ENCODE measurements at regions not wholly inside any gene's neighbourhood (a gene's known extent, or its start where the extent isn't known, plus 50 kb on each side); places are given as distances from the start of the nearest gene placed in this dataset.

GRCh38 chr11:23370580-23371275, 510.5 kb upstream of the CCDC179 start:
- DNase-seq: no peak

- DNase-seq: no peak
These were observed 517.6 kb upstream of the CCDC179 start for GRCh38 chr11:23377909-23378308.

GRCh38 chr11:23391031-23391430, 530.8 kb upstream of the CCDC179 start:
- no peak for DNase-seq

GRCh38 chr11:23398052-23398451, 537.8 kb upstream of the CCDC179 start:
- no peak for DNase-seq

- no peak for DNase-seq
These were observed 539.7 kb upstream of the CCDC179 start for GRCh38 chr11:23399995-23400394.

- no peak for DNase-seq
These were observed 543.2 kb upstream of the CCDC179 start for GRCh38 chr11:23403210-23404185.

GRCh38 chr11:23404225-23405160, 544.2 kb upstream of the CCDC179 start:
- DNase-seq: no peak

GRCh38 chr11:23405350-23405937, 545.2 kb upstream of the CCDC179 start:
- DNase-seq: no peak

GRCh38 chr11:23406131-23406819, 546.0 kb upstream of the CCDC179 start:
- DNase-seq: no peak

- no peak for DNase-seq
These were observed 552.8 kb upstream of the CCDC179 start for GRCh38 chr11:23413057-23413456.

GRCh38 chr11:23423104-23423503, 562.8 kb upstream of the CCDC179 start:
- DNase-seq: no peak

GRCh38 chr11:23423656-23424055, 563.4 kb upstream of the CCDC179 start:
- no peak for DNase-seq

- DNase-seq: no peak
These were observed 565.1 kb upstream of the CCDC179 start for GRCh38 chr11:23425381-23425780.

- DNase-seq: no peak
These were observed 569.3 kb upstream of the CCDC179 start for GRCh38 chr11:23429569-23429968.

- no peak for DNase-seq
These were observed 593.2 kb upstream of the CCDC179 start for GRCh38 chr11:23453522-23453921.

- no peak for DNase-seq
These were observed 595.1 kb upstream of the CCDC179 start for GRCh38 chr11:23455321-23455891.

- DNase-seq: no peak
These were observed 597.4 kb upstream of the CCDC179 start for GRCh38 chr11:23457641-23458040.

GRCh38 chr11:23471878-23472277, 611.6 kb upstream of the CCDC179 start:
- no peak for DNase-seq

- no peak for DNase-seq
These were observed 613.5 kb upstream of the CCDC179 start for GRCh38 chr11:23473782-23474181.

- no peak for DNase-seq
These were observed 620.5 kb upstream of the CCDC179 start for GRCh38 chr11:23480736-23481135.

- DNase-seq: peak; percentile 1
These were observed 623.9 kb upstream of the CCDC179 start for GRCh38 chr11:23484146-23484545.

Measured in left kidney (tissue), 1 donor.